ENCODE measurements at regions not wholly inside any gene's neighbourhood (a gene's known extent, or its start where the extent isn't known, plus 50 kb on each side); places are given as distances from the start of the nearest gene placed in this dataset.

DNA sequence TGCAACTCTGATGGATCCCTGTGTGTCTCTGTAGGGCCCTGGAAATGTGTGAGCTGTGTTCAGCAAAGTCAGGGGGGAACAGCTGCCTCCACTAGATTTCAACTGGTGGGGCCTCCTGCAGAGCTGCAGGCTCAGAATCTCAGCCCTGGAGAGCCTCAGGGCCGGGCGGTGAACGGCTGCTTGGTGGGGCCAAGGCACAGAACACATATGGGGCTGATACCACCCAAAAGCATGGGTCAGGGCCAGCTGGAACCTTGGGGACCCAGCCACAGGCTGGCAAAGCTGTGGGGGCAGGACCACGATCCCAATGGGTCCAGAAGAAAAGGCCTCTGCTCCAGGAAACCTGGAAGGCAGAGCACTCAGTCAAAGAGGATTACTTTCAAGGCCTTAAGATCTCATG, 878.5 kb downstream of the BCL11B start:
- Histone ChIP-seq H3K36me3 (ENCODE audit: control insufficient read depth, insufficient read depth, low read length) (no peaks in the 10 kb centered on the region), H3K14ac (replicated peaks; ENCODE audit: low read depth, low read length) (no peak overlapping the region), H3K23ac (ENCODE audit: low read depth, low read length) (no peak overlapping the region), H3K79me1 (ENCODE audit: low read depth in 1 of 2, low read length in 2 of 2) (no peaks in the 10 kb centered on the region), H3K9me3 (ENCODE audit: control insufficient read depth, insufficient read depth, low read length) (peaks cover 22% of the 10 kb centered on the region), H2BK5ac (ENCODE audit: low read depth, low read length, poor library complexity, severe bottlenecking) (no peak overlapping the region), H2BK20ac (ENCODE audit: low read depth, low read length) (no peak overlapping the region), H2AFZ (replicated peaks; ENCODE audit: low read length, poor library complexity) (no peak overlapping the region), H3K9me1 (ENCODE audit: insufficient read depth, low read length) (no peaks in the 10 kb centered on the region), H3K4me2 (ENCODE audit: low read depth, low read length) (no peak overlapping the region), H2AK5ac (ENCODE audit: low read depth, low read length) (no peak overlapping the region), H2BK15ac (ENCODE audit: low read depth, low read length) (no peak overlapping the region), H3K4me3 (ENCODE audit: insufficient read depth, low read depth, low read length) (no peak overlapping the region), H2AK9ac (replicated peaks; ENCODE audit: low read depth, low read length, poor library complexity) (no peak overlapping the region), H3K27me3 (ENCODE audit: control insufficient read depth, insufficient read depth, low read length) (no peaks in the 10 kb centered on the region), H3K56ac (ENCODE audit: extremely low read depth, insufficient read depth, low read length) (no peak overlapping the region), H4K8ac (ENCODE audit: low read depth in 2 of 2, low read length in 2 of 2) (no peak overlapping the region), H4K91ac (ENCODE audit: insufficient read depth, low read depth, low read length) (no peak overlapping the region), H3K4me1 (ENCODE audit: control insufficient read depth, insufficient read depth, low read length) (no peaks in the 10 kb centered on the region), H4K5ac (ENCODE audit: low read depth, low read length) (no peak overlapping the region), H4K20me1 (ENCODE audit: insufficient read depth, low read length) (no peaks in the 10 kb centered on the region), H2BK120ac (ENCODE audit: low read depth, low read length) (no peak overlapping the region), H3K4ac (ENCODE audit: low read depth, low read length) (no peak overlapping the region), H3K27ac (ENCODE audit: insufficient read depth, low read length) (no peak overlapping the region), H3K9ac (ENCODE audit: low read depth, low read length) (no peak overlapping the region), H3K18ac (ENCODE audit: low read depth, low read length) (no peak overlapping the region)
- intact Hi-C loops (cut with micrococcal nuclease): no loop called here
- in situ Hi-C loops (cut with MboI; ENCODE audit: low sequenced_read_pairs): no loop called here
- ATAC-seq (ENCODE audit: low read depth) (no peak), DNase-seq (no peak)
- dilution Hi-C loops (cut with HindIII; ENCODE audit: low sequenced_read_pairs, unreplicated experiment): no loop called here
- POLR2A ChIA-PET (ENCODE audit: unreplicated experiment): no interaction called here
- CTCF ChIA-PET: no interaction called here
- BruUV-seq (replicated peaks): no TSS peak
- TF ChIP-seq RAD21 (IDR thresholded peaks at IDR 0.05; ENCODE audit: low read length) (no peak), BHLHE40 (IDR thresholded peaks at IDR 0.05; ENCODE audit: low read depth, low read length) (no peak), FOS (IDR thresholded peaks at IDR 0.05; ENCODE audit: low read depth, low read length) (no peak), NFE2L2 (IDR thresholded peaks at IDR 0.05; ENCODE audit: low read depth, low read length) (no peak), CHD1 (IDR thresholded peaks at IDR 0.05; ENCODE audit: low read depth, low read length) (no peak), SMC3 (IDR thresholded peaks at IDR 0.05; ENCODE audit: low read depth, low read length) (no peak), POLR2A (IDR thresholded peaks at IDR 0.05; ENCODE audit: low read depth, low read length) (no peak), MAZ (IDR thresholded peaks at IDR 0.05; ENCODE audit: borderline replicate concordance, low read depth, low read length) (no peak), MAFK (IDR thresholded peaks at IDR 0.05; ENCODE audit: low read depth, low read length) (no peak), CEBPB (IDR thresholded peaks at IDR 0.05; ENCODE audit: low read depth, low read length) (no peak), MXI1 (IDR thresholded peaks at IDR 0.05; ENCODE audit: borderline replicate concordance, low read depth, low read length) (no peak), RFX5 (IDR thresholded peaks at IDR 0.05; ENCODE audit: low read depth, low read length) (no peak), RCOR1 (IDR thresholded peaks at IDR 0.05; ENCODE audit: insufficient replicate concordance, low read length) (no peak)
- TF ChIP-seq, protein P1, sequence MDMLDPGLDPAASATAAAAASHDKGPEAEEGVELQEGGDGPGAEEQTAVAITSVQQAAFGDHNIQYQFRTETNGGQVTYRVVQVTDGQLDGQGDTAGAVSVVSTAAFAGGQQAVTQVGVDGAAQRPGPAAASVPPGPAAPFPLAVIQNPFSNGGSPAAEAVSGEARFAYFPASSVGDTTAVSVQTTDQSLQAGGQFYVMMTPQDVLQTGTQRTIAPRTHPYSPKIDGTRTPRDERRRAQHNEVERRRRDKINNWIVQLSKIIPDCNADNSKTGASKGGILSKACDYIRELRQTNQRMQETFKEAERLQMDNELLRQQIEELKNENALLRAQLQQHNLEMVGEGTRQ (IDR thresholded peaks at IDR 0.05; ENCODE audit: low read depth, low read length): no peak
- TF ChIP-seq, protein P2, sequence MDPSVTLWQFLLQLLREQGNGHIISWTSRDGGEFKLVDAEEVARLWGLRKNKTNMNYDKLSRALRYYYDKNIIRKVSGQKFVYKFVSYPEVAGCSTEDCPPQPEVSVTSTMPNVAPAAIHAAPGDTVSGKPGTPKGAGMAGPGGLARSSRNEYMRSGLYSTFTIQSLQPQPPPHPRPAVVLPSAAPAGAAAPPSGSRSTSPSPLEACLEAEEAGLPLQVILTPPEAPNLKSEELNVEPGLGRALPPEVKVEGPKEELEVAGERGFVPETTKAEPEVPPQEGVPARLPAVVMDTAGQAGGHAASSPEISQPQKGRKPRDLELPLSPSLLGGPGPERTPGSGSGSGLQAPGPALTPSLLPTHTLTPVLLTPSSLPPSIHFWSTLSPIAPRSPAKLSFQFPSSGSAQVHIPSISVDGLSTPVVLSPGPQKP (IDR thresholded peaks at IDR 0.05; ENCODE audit: borderline replicate concordance, low read depth, low read length): no peak
- TF ChIP-seq, protein P3, sequence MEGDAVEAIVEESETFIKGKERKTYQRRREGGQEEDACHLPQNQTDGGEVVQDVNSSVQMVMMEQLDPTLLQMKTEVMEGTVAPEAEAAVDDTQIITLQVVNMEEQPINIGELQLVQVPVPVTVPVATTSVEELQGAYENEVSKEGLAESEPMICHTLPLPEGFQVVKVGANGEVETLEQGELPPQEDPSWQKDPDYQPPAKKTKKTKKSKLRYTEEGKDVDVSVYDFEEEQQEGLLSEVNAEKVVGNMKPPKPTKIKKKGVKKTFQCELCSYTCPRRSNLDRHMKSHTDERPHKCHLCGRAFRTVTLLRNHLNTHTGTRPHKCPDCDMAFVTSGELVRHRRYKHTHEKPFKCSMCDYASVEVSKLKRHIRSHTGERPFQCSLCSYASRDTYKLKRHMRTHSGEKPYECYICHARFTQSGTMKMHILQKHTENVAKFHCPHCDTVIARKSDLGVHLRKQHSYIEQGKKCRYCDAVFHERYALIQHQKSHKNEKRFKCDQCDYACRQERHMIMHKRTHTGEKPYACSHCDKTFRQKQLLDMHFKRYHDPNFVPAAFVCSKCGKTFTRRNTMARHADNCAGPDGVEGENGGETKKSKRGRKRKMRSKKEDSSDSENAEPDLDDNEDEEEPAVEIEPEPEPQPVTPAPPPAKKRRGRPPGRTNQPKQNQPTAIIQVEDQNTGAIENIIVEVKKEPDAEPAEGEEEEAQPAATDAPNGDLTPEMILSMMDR (conservative IDR thresholded peaks at IDR 0.05; ENCODE audit: low read depth, low read length): no peak
- WGBS, 2 experiments (ENCODE audit: extremely low coverage in 2 of 2, insufficient read length in 1 of 2): 46% methylated on average over 3 of the region's 4 CpGs; no CpG with 5 or more reads in 1 of the 2 experiments

All from IMR-90 (cell line).